HFF-Myc (cell line): ENCODE measurements at regions not wholly inside any gene's neighbourhood (a gene's known extent, or its start where the extent isn't known, plus 50 kb on each side); places are given as distances from the start of the nearest gene placed in this dataset.

Experiments used
- DNase-seq: peaks from one replicate; pipeline ENCODE4 v3.0.0-alpha.2; 2011; ENCODE audit warnings: low read depth; ENCODE audit errors: extremely low read depth
- H3K4me3 ChIP-seq: replicated peaks from 2 replicates; pipeline ENCODE4 v1.5.1; 2011; ENCODE audit warnings: low read depth, mild to moderate bottlenecking, control low read depth, low read length
- CTCF ChIP-seq: IDR thresholded peaks from 2 replicates; pipeline ENCODE4 v1.5.1; 2012; ENCODE audit warnings: mild to moderate bottlenecking, low read depth, low read length, control low read depth; ENCODE audit errors: missing control alignments

GRCh38 chr21:16156841-16157489 lies 427.2 kb downstream of the USP25 start:
- DNase-seq = no peak
- no peak overlapping the region for H3K4me3 ChIP-seq
- TF ChIP-seq CTCF = no peak

GRCh38 chr21:16159213-16159970 lies 429.6 kb downstream of the USP25 start:
- no peak overlapping the region for H3K4me3 ChIP-seq
- TF ChIP-seq CTCF = no peak
- DNase-seq = peak; percentile 6

- TF ChIP-seq CTCF = no peak
- DNase-seq = no peak
- no peak overlapping the region for H3K4me3 ChIP-seq
Measured at GRCh38 chr21:16159971-16160350, 430.2 kb downstream of the USP25 start.

- no peak for DNase-seq
- no peak overlapping the region for H3K4me3 ChIP-seq
- no peak for TF ChIP-seq CTCF
Measured at GRCh38 chr21:16162953-16163352, 433.2 kb downstream of the USP25 start.

DNA sequence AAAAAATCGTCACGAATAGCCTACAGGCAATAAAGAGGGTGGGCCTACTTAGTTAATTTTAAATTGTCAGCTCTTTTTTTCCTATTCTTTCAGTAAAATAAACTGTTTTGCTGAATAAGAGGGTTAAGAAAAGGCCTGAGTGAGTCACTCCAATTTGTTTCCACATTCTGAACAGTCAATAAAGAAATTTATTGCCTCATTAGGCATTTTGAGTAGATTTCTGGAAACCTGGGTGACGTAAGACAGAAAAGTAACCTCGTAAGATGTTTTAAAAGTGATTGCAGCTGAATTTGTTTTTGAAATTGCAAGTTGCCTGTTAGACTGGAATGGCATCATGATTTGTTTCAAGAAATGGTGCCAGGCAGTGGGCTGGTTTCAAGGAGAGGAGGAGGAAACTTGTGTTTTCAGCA lies 439.3 kb downstream of the USP25 start:
- H3K4me3 ChIP-seq = no peak overlapping the region
- DNase-seq = no peak
- TF ChIP-seq CTCF = no peak

DNA sequence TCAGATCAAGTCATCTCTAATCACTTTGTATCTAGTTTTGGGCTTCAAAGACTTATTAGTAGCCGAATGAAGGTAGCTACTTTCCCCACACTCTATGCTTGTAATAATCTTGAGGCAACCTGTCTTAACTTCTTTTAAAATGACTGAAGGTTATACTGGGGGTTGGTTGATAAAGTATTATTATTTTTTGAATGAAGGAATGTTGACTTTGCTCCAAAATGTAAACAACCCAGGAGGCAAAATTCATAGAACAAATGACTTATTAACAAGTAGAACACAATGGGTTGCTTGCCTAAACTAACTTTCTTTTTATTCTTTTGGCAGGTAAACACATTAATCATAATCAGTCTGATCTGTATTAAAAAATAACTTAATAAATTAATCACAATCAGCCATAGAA lies 440.0 kb downstream of the USP25 start:
- DNase-seq = no peak
- H3K4me3 ChIP-seq = no peak overlapping the region
- no peak for TF ChIP-seq CTCF
